ENCODE measurements at regions not wholly inside any gene's neighbourhood (a gene's known extent, or its start where the extent isn't known, plus 50 kb on each side); places are given as distances from the start of the nearest gene placed in this dataset.

DNA sequence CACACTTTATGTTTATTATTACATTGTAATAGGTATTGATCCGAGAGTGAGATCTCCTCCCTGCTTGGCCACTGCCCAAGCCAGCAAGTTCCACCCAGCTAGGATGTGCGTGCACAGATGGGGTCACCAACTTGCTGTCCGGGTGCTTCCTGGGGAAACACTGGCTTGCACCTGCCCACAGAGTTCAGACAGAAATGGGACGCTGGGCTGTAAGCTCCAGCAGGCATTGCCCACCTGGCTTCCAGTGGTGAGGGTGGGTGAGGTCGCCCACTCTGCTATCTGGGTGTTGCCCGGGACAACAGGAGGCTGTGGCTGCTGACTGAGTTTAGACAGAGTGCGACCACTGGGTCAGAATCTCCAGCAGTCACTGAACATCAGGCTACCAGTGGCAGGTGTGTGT lies 289.8 kb upstream of the ANO3 start:
- no peak for TF ChIP-seq POLR2AphosphoS5 (IDR thresholded peaks at IDR 0.05; ENCODE audit: low read depth, low read length)
- TF ChIP-seq, protein P1, sequence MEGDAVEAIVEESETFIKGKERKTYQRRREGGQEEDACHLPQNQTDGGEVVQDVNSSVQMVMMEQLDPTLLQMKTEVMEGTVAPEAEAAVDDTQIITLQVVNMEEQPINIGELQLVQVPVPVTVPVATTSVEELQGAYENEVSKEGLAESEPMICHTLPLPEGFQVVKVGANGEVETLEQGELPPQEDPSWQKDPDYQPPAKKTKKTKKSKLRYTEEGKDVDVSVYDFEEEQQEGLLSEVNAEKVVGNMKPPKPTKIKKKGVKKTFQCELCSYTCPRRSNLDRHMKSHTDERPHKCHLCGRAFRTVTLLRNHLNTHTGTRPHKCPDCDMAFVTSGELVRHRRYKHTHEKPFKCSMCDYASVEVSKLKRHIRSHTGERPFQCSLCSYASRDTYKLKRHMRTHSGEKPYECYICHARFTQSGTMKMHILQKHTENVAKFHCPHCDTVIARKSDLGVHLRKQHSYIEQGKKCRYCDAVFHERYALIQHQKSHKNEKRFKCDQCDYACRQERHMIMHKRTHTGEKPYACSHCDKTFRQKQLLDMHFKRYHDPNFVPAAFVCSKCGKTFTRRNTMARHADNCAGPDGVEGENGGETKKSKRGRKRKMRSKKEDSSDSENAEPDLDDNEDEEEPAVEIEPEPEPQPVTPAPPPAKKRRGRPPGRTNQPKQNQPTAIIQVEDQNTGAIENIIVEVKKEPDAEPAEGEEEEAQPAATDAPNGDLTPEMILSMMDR (IDR thresholded peaks at IDR 0.05) = no peak
- no peak for TF ChIP-seq SIN3A (IDR thresholded peaks at IDR 0.05; ENCODE audit: borderline replicate concordance, insufficient read depth, low read depth, low read length)
